ENCODE measurements at regions not wholly inside any gene's neighbourhood (a gene's known extent, or its start where the extent isn't known, plus 50 kb on each side); places are given as distances from the start of the nearest gene placed in this dataset.
A peak's percentile ranks its signal among the peaks of the same experiment; 100 is the strongest.

DNA sequence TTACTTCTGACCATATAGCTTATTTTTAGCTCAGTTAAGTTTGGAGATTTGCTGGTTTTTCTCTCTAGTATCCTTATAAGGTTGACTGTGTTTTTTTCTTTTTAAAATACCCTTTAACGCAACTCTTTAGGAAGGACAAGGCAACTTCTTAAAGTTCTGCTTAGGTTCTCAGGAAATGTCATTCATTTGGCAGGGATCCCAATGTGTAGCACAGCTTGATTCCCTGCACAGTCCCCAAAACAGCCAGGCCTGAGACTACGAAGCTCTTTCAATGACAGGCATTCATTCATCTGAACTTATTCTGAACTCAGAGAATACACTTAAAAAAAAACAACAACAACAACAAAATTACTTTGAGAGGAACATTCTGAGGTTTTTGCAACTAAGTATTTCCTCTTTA, 1765.8 kb downstream of the PCDH7 start:
- TF ChIP-seq, protein P1, sequence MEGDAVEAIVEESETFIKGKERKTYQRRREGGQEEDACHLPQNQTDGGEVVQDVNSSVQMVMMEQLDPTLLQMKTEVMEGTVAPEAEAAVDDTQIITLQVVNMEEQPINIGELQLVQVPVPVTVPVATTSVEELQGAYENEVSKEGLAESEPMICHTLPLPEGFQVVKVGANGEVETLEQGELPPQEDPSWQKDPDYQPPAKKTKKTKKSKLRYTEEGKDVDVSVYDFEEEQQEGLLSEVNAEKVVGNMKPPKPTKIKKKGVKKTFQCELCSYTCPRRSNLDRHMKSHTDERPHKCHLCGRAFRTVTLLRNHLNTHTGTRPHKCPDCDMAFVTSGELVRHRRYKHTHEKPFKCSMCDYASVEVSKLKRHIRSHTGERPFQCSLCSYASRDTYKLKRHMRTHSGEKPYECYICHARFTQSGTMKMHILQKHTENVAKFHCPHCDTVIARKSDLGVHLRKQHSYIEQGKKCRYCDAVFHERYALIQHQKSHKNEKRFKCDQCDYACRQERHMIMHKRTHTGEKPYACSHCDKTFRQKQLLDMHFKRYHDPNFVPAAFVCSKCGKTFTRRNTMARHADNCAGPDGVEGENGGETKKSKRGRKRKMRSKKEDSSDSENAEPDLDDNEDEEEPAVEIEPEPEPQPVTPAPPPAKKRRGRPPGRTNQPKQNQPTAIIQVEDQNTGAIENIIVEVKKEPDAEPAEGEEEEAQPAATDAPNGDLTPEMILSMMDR (conservative IDR thresholded peaks at IDR 0.05; ENCODE audit: low read depth, low read length), result no peak
- H3K4me3 ChIP-seq (ENCODE audit: low read depth, low read length), result no peak overlapping the region
- no peak for DNase-seq (ENCODE audit: low read depth)

DNA sequence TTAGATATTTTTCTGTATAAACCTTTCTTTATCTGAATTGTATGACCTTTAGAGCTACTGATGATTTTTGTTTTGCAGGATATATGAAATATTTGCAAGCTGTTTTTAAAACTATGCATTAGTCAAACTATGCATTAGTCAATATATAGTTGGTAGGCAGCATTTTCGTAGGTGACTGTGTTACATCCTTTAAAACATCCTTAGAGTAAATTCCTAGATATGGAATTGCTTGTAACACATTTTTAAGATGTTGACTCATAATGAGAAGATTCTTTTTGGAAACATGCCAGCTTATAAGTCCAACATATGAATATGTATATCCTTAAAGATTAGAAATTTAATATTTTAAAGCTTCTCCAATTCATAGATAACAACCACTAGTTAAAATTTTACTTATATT, 1768.5 kb downstream of the PCDH7 start:
- no peak overlapping the region for H3K4me3 ChIP-seq (ENCODE audit: low read depth, low read length)
- no peak for DNase-seq (ENCODE audit: low read depth)
- TF ChIP-seq, protein P1 (conservative IDR thresholded peaks at IDR 0.05; ENCODE audit: low read depth, low read length), result no peak

- TF ChIP-seq, protein P1 (conservative IDR thresholded peaks at IDR 0.05; ENCODE audit: low read depth, low read length), result no peak
- peak; percentile 99 for DNase-seq (ENCODE audit: low read depth)
- no peak overlapping the region for H3K4me3 ChIP-seq (ENCODE audit: low read depth, low read length)
These were observed 1779.0 kb downstream of the PCDH7 start for GRCh38 chr4:32499171-32499570.

DNA sequence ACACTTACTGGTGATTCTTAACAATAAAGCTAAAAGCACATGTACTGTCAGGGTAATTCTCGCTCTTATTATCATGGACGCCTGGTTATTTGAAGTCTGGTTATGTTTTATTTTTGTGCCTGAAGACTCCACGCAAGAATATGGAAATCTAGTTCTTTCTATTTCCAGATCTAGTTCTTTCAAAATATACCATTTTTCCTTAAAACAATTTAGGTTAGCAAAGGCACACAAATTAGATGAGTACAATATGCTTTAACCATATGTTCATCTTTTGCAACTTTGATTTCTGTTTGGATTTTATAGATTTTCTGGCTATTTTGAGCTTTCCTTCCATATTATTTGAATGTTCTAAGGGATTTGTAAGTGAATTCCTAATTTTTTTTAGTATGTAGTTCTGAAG, 1783.1 kb downstream of the PCDH7 start:
- TF ChIP-seq, protein P1 (conservative IDR thresholded peaks at IDR 0.05; ENCODE audit: low read depth, low read length), result no peak
- H3K4me3 ChIP-seq (ENCODE audit: low read depth, low read length), result no peak overlapping the region
- no peak for DNase-seq (ENCODE audit: low read depth)

- H3K4me3 ChIP-seq (ENCODE audit: low read depth, low read length), result no peak overlapping the region
- no peak for DNase-seq (ENCODE audit: low read depth)
- TF ChIP-seq, protein P1 (conservative IDR thresholded peaks at IDR 0.05; ENCODE audit: low read depth, low read length), result no peak
These were observed 1785.9 kb downstream of the PCDH7 start for GRCh38 chr4:32506067-32506466.

DNA sequence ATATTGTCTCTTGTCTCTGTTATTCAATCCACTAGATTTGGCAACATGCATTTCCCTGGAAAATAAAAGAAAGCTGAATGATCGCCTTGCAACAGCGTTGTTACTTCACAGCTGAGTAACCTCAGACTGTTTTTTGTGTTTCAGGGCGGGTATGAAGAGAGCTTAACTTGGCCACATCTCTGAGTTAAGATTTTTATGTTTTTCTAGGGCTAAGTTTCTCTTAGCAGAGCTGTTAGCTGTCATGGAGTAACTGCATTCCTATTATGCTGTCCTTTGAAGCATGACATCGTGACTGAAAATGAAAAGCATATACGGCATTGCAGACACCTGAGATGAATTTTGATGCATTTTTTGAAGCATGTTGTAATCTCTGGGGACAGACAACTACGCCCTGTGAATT, 1798.9 kb downstream of the PCDH7 start:
- DNase-seq (ENCODE audit: low read depth), result peak; percentile 27
- TF ChIP-seq, protein P1 (conservative IDR thresholded peaks at IDR 0.05; ENCODE audit: low read depth, low read length), result no peak
- peak overlapping the region; percentile 28 for H3K4me3 ChIP-seq (ENCODE audit: low read depth, low read length)

DNA sequence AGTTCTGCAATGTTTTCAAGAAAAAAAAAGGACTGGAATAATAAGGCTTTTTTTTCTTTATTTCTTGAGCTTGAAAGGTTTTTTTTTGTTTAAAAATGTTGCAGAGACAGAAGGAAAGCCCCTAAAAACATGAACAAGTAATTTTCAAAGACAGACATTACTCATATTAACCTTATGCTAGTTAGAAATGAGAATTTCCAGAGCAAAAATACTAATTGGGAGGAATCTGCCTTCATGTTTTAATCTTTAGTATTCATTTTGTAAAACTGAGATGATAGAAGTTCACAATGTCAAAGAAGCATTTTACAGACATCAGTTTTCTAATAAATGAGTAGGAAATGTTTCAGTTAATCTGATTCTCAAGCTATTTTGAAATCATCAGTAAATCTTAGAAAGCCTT, 1805.3 kb downstream of the PCDH7 start:
- no peak for DNase-seq (ENCODE audit: low read depth)
- TF ChIP-seq, protein P1 (conservative IDR thresholded peaks at IDR 0.05; ENCODE audit: low read depth, low read length), result no peak
- no peak overlapping the region for H3K4me3 ChIP-seq (ENCODE audit: low read depth, low read length)
